ENCODE measurements at regions not wholly inside any gene's neighbourhood (a gene's known extent, or its start where the extent isn't known, plus 50 kb on each side); places are given as distances from the start of the nearest gene placed in this dataset.

GRCh38 chr16:73354434-73354833 lies 306.5 kb upstream of the ZFHX3 start:
- Histone ChIP-seq H2AFZ (ENCODE audit: low read length) (no peak overlapping the region), H3K27ac (ENCODE audit: low read depth, low read length, poor library complexity, severe bottlenecking) (no peak overlapping the region), H4K20me1 (ENCODE audit: insufficient read depth, low read length) (no peaks in the 10 kb centered on the region), H3F3A (ENCODE audit: insufficient read depth, low read length) (no peaks in the 10 kb centered on the region), H3K4me2 (ENCODE audit: low read length) (no peak overlapping the region), H3K9me3 (ENCODE audit: low read length) (no peaks in the 10 kb centered on the region), H3K36me3 (ENCODE audit: insufficient read depth, low read length) (no peaks in the 10 kb centered on the region), H3K4me1 (ENCODE audit: insufficient read depth, low read length, severe bottlenecking) (no peaks in the 10 kb centered on the region), H3K4me3 (ENCODE audit: low read depth, low read length, poor library complexity, severe bottlenecking) (no peak overlapping the region), H3K27me3 (ENCODE audit: insufficient read depth, low read length) (no peaks in the 10 kb centered on the region), H3K79me2 (ENCODE audit: insufficient read depth, low read length) (no peaks in the 10 kb centered on the region), H3K9me2 (ENCODE audit: low read depth, low read length) (no peaks in the 10 kb centered on the region), H3K9ac (ENCODE audit: low read length) (no peak overlapping the region)
- TF ChIP-seq EZH2 (IDR thresholded peaks at IDR 0.05; ENCODE audit: borderline replicate concordance, low read length): no peak

DNA sequence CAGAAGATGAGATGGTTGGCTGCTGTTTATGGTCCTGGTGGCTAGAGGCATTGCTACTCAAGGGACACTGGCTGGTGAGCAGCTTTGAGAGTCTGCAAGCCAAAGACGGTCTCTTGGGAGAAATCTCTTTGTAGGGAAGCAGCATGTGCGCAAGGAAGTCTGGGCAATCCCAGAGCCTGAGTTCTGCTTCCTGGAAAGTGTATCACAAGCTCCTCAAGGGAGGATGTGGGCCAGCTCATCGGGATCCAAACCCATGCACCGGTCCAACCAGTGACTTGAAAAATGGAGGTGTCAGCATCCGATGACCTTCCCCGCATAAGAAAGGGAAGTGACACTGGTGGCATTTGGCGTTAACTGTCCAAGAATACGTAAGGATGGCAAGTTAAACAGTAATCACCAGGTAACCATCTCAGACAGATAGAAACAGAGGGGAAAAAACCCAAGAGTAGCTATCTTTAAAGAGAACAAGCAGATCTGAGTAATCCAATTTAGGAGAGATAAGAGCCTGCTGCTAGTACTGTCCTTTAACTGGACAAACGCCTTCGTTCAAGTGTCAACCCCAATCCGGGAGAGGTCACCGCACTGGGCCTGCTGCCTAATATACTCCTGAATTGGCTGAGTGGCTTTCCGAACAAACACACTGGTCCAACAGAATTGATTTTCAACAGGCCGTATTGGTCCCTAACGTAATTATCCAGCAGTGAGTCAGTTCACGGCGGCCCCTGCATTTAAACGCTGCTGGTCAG lies 303.0 kb upstream of the ZFHX3 start:
- H3K79me2 ChIP-seq (ENCODE audit: insufficient read depth, low read length): no peaks in the 10 kb centered on the region
- no peaks in the 10 kb centered on the region for H4K20me1 ChIP-seq (ENCODE audit: insufficient read depth, low read length)
- no peaks in the 10 kb centered on the region for H3K9me3 ChIP-seq (ENCODE audit: low read length)
- H3K4me2 ChIP-seq (ENCODE audit: low read length): no peak overlapping the region
- no peaks in the 10 kb centered on the region for H3K9me2 ChIP-seq (ENCODE audit: low read depth, low read length)
- no peaks in the 10 kb centered on the region for H3F3A ChIP-seq (ENCODE audit: insufficient read depth, low read length)
- no peaks in the 10 kb centered on the region for H3K27me3 ChIP-seq (ENCODE audit: insufficient read depth, low read length)
- no peak overlapping the region for H3K4me3 ChIP-seq (ENCODE audit: low read depth, low read length, poor library complexity, severe bottlenecking)
- H3K4me1 ChIP-seq (ENCODE audit: insufficient read depth, low read length, severe bottlenecking): no peaks in the 10 kb centered on the region
- H3K27ac ChIP-seq (ENCODE audit: low read depth, low read length, poor library complexity, severe bottlenecking): no peak overlapping the region
- no peak overlapping the region for H3K9ac ChIP-seq (ENCODE audit: low read length)
- no peaks in the 10 kb centered on the region for H3K36me3 ChIP-seq (ENCODE audit: insufficient read depth, low read length)
- no peak for TF ChIP-seq EZH2 (IDR thresholded peaks at IDR 0.05; ENCODE audit: borderline replicate concordance, low read length)
- TF ChIP-seq, protein P1, sequence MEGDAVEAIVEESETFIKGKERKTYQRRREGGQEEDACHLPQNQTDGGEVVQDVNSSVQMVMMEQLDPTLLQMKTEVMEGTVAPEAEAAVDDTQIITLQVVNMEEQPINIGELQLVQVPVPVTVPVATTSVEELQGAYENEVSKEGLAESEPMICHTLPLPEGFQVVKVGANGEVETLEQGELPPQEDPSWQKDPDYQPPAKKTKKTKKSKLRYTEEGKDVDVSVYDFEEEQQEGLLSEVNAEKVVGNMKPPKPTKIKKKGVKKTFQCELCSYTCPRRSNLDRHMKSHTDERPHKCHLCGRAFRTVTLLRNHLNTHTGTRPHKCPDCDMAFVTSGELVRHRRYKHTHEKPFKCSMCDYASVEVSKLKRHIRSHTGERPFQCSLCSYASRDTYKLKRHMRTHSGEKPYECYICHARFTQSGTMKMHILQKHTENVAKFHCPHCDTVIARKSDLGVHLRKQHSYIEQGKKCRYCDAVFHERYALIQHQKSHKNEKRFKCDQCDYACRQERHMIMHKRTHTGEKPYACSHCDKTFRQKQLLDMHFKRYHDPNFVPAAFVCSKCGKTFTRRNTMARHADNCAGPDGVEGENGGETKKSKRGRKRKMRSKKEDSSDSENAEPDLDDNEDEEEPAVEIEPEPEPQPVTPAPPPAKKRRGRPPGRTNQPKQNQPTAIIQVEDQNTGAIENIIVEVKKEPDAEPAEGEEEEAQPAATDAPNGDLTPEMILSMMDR (IDR thresholded peaks at IDR 0.05; ENCODE audit: low read length): no peak
- H2AFZ ChIP-seq (ENCODE audit: low read length): no peak overlapping the region

DNA sequence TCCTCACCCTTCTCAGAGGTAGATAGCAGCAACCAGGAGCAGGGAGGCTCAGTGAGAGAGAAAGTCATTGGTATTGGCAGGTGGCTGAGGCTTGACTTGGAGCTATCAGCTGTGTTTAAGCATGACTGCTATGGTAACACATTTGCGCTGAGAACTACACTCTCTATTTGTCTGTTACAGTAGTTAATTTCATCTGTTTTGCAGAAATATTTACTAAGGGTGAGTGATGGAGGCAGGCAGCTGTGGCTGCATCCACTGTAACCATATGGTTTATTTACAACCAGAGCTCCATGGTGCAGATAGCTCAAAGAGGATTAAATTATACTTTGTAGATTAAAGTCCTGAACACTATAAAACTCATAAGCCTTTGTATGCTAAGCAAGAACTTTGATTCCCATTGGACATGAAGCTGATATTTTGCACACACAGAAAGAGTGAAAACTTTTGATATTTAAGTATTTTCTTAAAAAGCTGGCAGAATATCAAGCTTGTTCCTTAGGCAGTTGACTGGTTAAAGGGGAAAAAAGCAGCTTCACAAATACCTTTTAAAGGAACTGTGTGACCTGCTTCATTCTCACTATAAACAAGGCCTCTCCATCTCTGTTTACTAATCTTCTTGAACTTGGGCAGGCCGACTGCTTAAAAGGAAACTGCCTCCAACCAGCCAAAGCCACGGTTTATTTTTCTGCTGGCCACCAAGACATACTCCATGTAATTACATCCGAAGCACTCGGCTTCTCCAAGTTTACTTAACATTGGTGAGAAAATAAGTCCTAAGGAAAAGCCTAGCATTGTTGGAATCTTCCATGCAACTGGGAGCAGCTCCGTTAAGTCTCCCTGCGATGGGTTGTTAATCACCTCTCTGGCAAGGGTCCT lies 299.8 kb upstream of the ZFHX3 start:
- Histone ChIP-seq H3K9me2 (ENCODE audit: low read depth, low read length) (no peaks in the 10 kb centered on the region), H3K27ac (ENCODE audit: low read depth, low read length, poor library complexity, severe bottlenecking) (no peak overlapping the region), H4K20me1 (ENCODE audit: insufficient read depth, low read length) (no peaks in the 10 kb centered on the region), H3K79me2 (ENCODE audit: insufficient read depth, low read length) (no peaks in the 10 kb centered on the region), H3K9ac (ENCODE audit: low read length) (no peak overlapping the region), H3K36me3 (ENCODE audit: insufficient read depth, low read length) (no peaks in the 10 kb centered on the region), H2AFZ (ENCODE audit: low read length) (no peak overlapping the region), H3K4me2 (ENCODE audit: low read length) (no peak overlapping the region), H3K9me3 (ENCODE audit: low read length) (no peaks in the 10 kb centered on the region), H3F3A (ENCODE audit: insufficient read depth, low read length) (no peaks in the 10 kb centered on the region), H3K4me3 (ENCODE audit: low read depth, low read length, poor library complexity, severe bottlenecking) (no peak overlapping the region), H3K27me3 (ENCODE audit: insufficient read depth, low read length) (no peaks in the 10 kb centered on the region), H3K4me1 (ENCODE audit: insufficient read depth, low read length, severe bottlenecking) (no peaks in the 10 kb centered on the region)
- TF ChIP-seq, protein P1 (IDR thresholded peaks at IDR 0.05; ENCODE audit: low read length): no peak
- TF ChIP-seq EZH2 (IDR thresholded peaks at IDR 0.05; ENCODE audit: borderline replicate concordance, low read length): no peak
